DND-41 (cell line): ENCODE measurements at regions not wholly inside any gene's neighbourhood (a gene's known extent, or its start where the extent isn't known, plus 50 kb on each side); places are given as distances from the start of the nearest gene placed in this dataset.

Source experiments
- CTCF ChIP-seq: IDR thresholded peaks from 2 replicates; pipeline ENCODE4 v1.5.1; 2012; ENCODE audit warnings: borderline replicate concordance, low read length, moderate library complexity, mild to moderate bottlenecking; ENCODE audit not compliant: poor library complexity, severe bottlenecking; ENCODE audit errors: extremely low read depth
- EZH2 ChIP-seq: IDR thresholded peaks from 3 replicates; pipeline ENCODE4 v1.6.1; 2012; ENCODE audit warnings: borderline replicate concordance, low read depth, mild to moderate bottlenecking, moderate library complexity, low read length, inconsistent platforms; ENCODE audit not compliant: severe bottlenecking

- no peak for TF ChIP-seq CTCF
- no peak for TF ChIP-seq EZH2
These were observed 551.4 kb upstream of the ADGRL3 start for GRCh38 chr4:60648774-60649173.
